ENCODE measurements at regions not wholly inside any gene's neighbourhood (a gene's known extent, or its start where the extent isn't known, plus 50 kb on each side); places are given as distances from the start of the nearest gene placed in this dataset.
"Not testable (repeated sequence)": the region's sequence is repeated elsewhere in the genome, so short reads cannot be mapped to it uniquely, and the experiment has no call there.

- DNase-seq (ENCODE audit: low read depth): no peak
- TF ChIP-seq CTCF (conservative IDR thresholded peaks at IDR 0.05; ENCODE audit: low read depth, low read length): no peak
- H3K4me3 ChIP-seq (ENCODE audit: low read depth, low read length): no peak overlapping the region
These were observed 612.6 kb upstream of the C16orf82 start for GRCh38 chr16:26454102-26454501.

- H3K4me3 ChIP-seq (ENCODE audit: low read depth, low read length): no peak overlapping the region
- no peak for DNase-seq (ENCODE audit: low read depth)
- TF ChIP-seq CTCF (conservative IDR thresholded peaks at IDR 0.05; ENCODE audit: low read depth, low read length): no peak
These were observed 610.7 kb upstream of the C16orf82 start for GRCh38 chr16:26456074-26456473.

- no peak for TF ChIP-seq CTCF (conservative IDR thresholded peaks at IDR 0.05; ENCODE audit: low read depth, low read length)
- no peak for DNase-seq (ENCODE audit: low read depth)
- H3K4me3 ChIP-seq (ENCODE audit: low read depth, low read length): no peak overlapping the region
These were observed 609.6 kb upstream of the C16orf82 start for GRCh38 chr16:26457095-26457494.

- H3K4me3 ChIP-seq (ENCODE audit: low read depth, low read length): no peak overlapping the region
- TF ChIP-seq CTCF (conservative IDR thresholded peaks at IDR 0.05; ENCODE audit: low read depth, low read length): no peak
- no peak for DNase-seq (ENCODE audit: low read depth)
These were observed 608.8 kb upstream of the C16orf82 start for GRCh38 chr16:26457882-26458281.

GRCh38 chr16:26464576-26465266, 602.0 kb upstream of the C16orf82 start:
- H3K4me3 ChIP-seq (ENCODE audit: low read depth, low read length): no peak overlapping the region
- no peak for DNase-seq (ENCODE audit: low read depth)
- no peak for TF ChIP-seq CTCF (conservative IDR thresholded peaks at IDR 0.05; ENCODE audit: low read depth, low read length)

- DNase-seq (ENCODE audit: low read depth); H3K4me3 ChIP-seq (ENCODE audit: low read depth, low read length): not testable (repeated sequence)
These were observed 592.3 kb upstream of the C16orf82 start for GRCh38 chr16:26474405-26474804.

GRCh38 chr16:26475596-26475995, 591.1 kb upstream of the C16orf82 start:
- TF ChIP-seq CTCF (conservative IDR thresholded peaks at IDR 0.05; ENCODE audit: low read depth, low read length): no peak
- DNase-seq (ENCODE audit: low read depth): no peak
- no peak overlapping the region for H3K4me3 ChIP-seq (ENCODE audit: low read depth, low read length)
